T-cell (primary cell): ENCODE measurements at regions not wholly inside any gene's neighbourhood (a gene's known extent, or its start where the extent isn't known, plus 50 kb on each side); places are given as distances from the start of the nearest gene placed in this dataset.

Experiments
- ATAC-seq, 4 experiments: fragments of 200-7000 bp in 3 of 4; fragments of 150-1000 bp in 1 of 4; cut with Tn5 transposase; replicated peaks in 1 of 4; 1 replicate in 3 of 4; 2 replicates in 1 of 4; pipeline ENCODE4 v1.10.0; 2021; ENCODE audit warnings: moderate library complexity in 3 of 4, mild to moderate bottlenecking in 2 of 4, moderate number of reproducible peaks in 1 of 4
- CTCF ChIA-PET, 2 donors: fragments of 300-600 bp; sonication (Branson Sonifier 250); formaldehyde crosslinking; loops; one replicate each; lab custom pipeline; 2022; ENCODE audit warnings: antibody characterized with exemption in 2 of 2; lab: Charles Lee
- POLR2A ChIA-PET, 2 donors: fragments of 300-600 bp; sonication (Branson Sonifier 250); formaldehyde crosslinking; loops; one replicate each; lab custom pipeline; 2022; ENCODE audit warnings: antibody characterized with exemption in 2 of 2; lab: Charles Lee
- DNase-seq, 35 experiments: peaks; one replicate each; pipeline versions ENCODE4 v3.0.0 to v3.0.0-alpha.2; 2013 to 2023
- H3K27ac ChIP-seq: one replicate; pipeline ENCODE4 v1.5.1; 2013; ENCODE audit warnings: low read length
- H3K27me3 ChIP-seq, 2 experiments: replicated peaks in 1 of 2; 1 replicate in 1 of 2; 2 replicates in 1 of 2; pipeline versions ENCODE4 v1.6.1 to v1.7.0; 2013; ENCODE audit warnings: low read length in 1 of 2, mixed read lengths in 1 of 2; ENCODE audit not compliant: control insufficient read depth in 2 of 2, insufficient read depth in 2 of 2; ENCODE audit errors: extremely low read depth in 1 of 2
- H3K36me3 ChIP-seq, 2 donors: 1 replicate in 1 of 2; 2 replicates in 1 of 2; pipeline versions ENCODE4 v1.6.1 to v1.7.0; 2013; ENCODE audit warnings: low read length in 1 of 2; ENCODE audit not compliant: control insufficient read depth in 2 of 2, insufficient read depth in 1 of 2; ENCODE audit errors: extremely low read depth in 1 of 2
- H3K4me1 ChIP-seq, 2 experiments: 1 replicate in 1 of 2; 2 replicates in 1 of 2; pipeline versions ENCODE4 v1.6.1 to v1.7.0; 2013; ENCODE audit warnings: low read length in 2 of 2, mixed read lengths in 1 of 2; ENCODE audit not compliant: insufficient read depth in 2 of 2, control insufficient read depth in 1 of 2; ENCODE audit errors: extremely low read depth in 1 of 2
- H3K4me3 ChIP-seq, 2 donors: 1 replicate in 1 of 2; 2 replicates in 1 of 2; pipeline versions ENCODE4 v1.5.1 to v1.7.0; 2013; ENCODE audit warnings: mild to moderate bottlenecking in 2 of 2, low read length in 1 of 2, moderate library complexity in 1 of 2; ENCODE audit not compliant: control insufficient read depth in 1 of 2; ENCODE audit errors: extremely low read depth in 1 of 2
- H3K9me3 ChIP-seq: 2 replicates; pipeline ENCODE4 v1.7.0; 2013
- H3K27ac Mint-ChIP-seq, 2 donors: one replicate each; pipeline ENCODE4 v1.8.0; 2020 to 2021; ENCODE audit warnings: mild to moderate bottlenecking in 2 of 2, mixed read lengths in 2 of 2
- H3K27me3 Mint-ChIP-seq, 2 donors: one replicate each; pipeline ENCODE4 v1.8.0; 2021 to 2022; ENCODE audit warnings: mixed read lengths in 2 of 2
- H3K36me3 Mint-ChIP-seq: one replicate; pipeline ENCODE4 v1.8.0; 2021; ENCODE audit warnings: mixed read lengths
- H3K4me1 Mint-ChIP-seq, 3 donors: one replicate each; pipeline ENCODE4 v1.8.0; 2020 to 2022; ENCODE audit warnings: mixed read lengths in 3 of 3, mild to moderate bottlenecking in 1 of 3
- H3K4me3 Mint-ChIP-seq, 3 donors: one replicate each; pipeline ENCODE4 v1.8.0; 2020 to 2022; ENCODE audit warnings: mild to moderate bottlenecking in 3 of 3, mixed read lengths in 3 of 3, moderate library complexity in 3 of 3
- H3K9me3 Mint-ChIP-seq, 3 donors: one replicate each; pipeline ENCODE4 v1.8.0; 2020 to 2022; ENCODE audit warnings: mixed read lengths in 3 of 3
- WGBS: methylation state at CpG from one replicate; pipeline ENCODE4 v1.1.5; 2013; ENCODE audit warnings: missing lambda C conversion rate; ENCODE audit not compliant: insufficient coverage; 5-methylcytosine and 5-hydroxymethylcytosine counted together

DNA sequence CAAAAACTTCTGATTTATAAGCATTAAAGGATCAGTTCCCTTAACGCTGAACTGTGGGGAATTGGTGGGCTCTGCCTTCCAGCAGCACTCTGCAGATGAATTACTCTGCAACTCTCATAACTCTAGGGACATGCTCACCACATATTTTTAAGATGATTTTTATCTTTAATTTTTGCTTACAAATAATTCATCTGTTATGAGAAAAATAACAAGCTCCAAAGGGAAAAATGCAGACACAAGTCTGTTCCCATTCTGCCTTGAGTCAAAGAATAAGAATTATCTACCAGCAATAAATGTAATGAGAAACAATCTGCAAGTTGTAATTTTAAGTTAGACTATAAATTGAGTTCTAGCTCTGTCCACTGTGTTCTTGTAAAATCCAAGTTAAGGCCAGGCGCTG, 133.1 kb upstream of the MDM1 start:
- DNase-seq = no peak
- POLR2A ChIA-PET = interaction anchor here in 1 of 2 donors (0.6 to 0.9 kb wide), 2 partner anchors 11 to 185 kb away, joined by 3 to 5 read pairs; no protein-coding TSS in a partner anchor
- Histone ChIP-seq H3K4me1 (peaks cover 0 to 4% of the 10 kb centered on the region in 2 experiments), H3K4me3 (no peak overlapping the region), H3K36me3 (no peaks in the 10 kb centered on the region), H3K9me3 (no peaks in the 10 kb centered on the region), H3K27me3 (no peaks in the 10 kb centered on the region), H3K27ac (no peak overlapping the region)
- no CpG with 5 or more reads among the region's 2 CpGs for WGBS
- Mint-ChIP-seq H3K4me3 (no peak overlapping the region), H3K27ac (no peak overlapping the region), H3K36me3 (no peaks in the 10 kb centered on the region), H3K27me3 (no peaks in the 10 kb centered on the region), H3K9me3 (no peaks in the 10 kb centered on the region), H3K4me1 (peaks cover 11 to 17% (median 14%) of the 10 kb centered on the region in 3 donors)
- CTCF ChIA-PET = interaction anchor here in 1 of 2 donors (0.5 kb wide), 1 partner anchor 371 kb away, joined by 3 read pairs; no protein-coding TSS in a partner anchor
- no peak for ATAC-seq

DNA sequence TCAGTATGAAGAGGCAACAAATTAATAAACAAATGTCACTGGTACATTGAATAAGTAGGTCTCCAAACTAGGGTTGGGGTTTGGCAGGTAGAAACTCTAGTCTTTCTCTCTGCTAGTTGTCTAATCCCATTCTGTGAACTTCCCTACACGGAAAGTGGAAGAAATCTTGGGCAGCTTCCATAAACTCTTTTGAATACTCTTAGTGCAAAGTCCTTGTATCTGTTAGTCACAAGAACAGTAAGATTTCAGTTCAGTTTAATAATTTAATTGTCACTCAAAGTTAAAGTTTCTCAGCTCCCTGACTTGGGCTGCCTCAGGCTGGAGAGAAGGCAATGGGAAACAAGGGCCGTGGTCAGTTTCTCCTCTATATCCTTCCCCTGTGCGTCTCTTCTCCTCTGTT, 135.4 kb upstream of the MDM1 start:
- Histone ChIP-seq H3K4me1 (peaks cover 0 to 4% of the 10 kb centered on the region in 2 experiments), H3K4me3 (no peak overlapping the region), H3K27me3 (no peaks in the 10 kb centered on the region), H3K9me3 (no peaks in the 10 kb centered on the region), H3K27ac (no peak overlapping the region), H3K36me3 (no peaks in the 10 kb centered on the region)
- Mint-ChIP-seq H3K36me3 (no peaks in the 10 kb centered on the region), H3K27me3 (no peaks in the 10 kb centered on the region), H3K4me3 (no peak overlapping the region), H3K4me1 (peaks cover 8 to 20% (median 15%) of the 10 kb centered on the region in 3 donors), H3K27ac (no peak overlapping the region), H3K9me3 (no peaks in the 10 kb centered on the region)
- CTCF ChIA-PET = no interaction called here
- DNase-seq (no peak), ATAC-seq (no peak)
- no CpG with 5 or more reads among the region's 3 CpGs for WGBS
- POLR2A ChIA-PET = no interaction called here

DNA sequence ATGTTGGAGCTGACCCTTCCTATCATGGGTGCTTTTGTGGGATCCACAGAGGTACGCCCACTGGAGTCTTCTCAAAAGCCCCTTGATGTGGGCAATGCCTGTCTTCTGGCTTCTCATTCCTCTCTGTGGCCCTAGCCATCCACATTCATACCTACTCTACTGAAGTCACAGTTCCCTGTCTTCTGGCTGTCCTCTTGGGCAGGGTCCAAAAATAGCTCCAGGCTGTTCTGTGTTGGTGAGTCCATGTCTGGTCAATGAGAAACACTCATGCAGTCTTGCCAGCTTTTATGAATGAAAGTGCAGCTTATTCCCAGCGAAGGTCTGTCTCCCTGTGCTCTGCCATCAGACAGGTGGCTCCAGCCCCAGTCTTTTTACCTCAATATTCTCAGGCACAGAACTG, 135.9 kb upstream of the MDM1 start:
- ATAC-seq (no peak), DNase-seq (no peak)
- POLR2A ChIA-PET = no interaction called here
- H3K36me3 ChIP-seq = no peaks in the 10 kb centered on the region
- 83% methylated on average over 1 of the region's 2 CpGs for WGBS
- no peak overlapping the region for H3K4me3 ChIP-seq
- H3K27me3 Mint-ChIP-seq = no peaks in the 10 kb centered on the region
- H3K9me3 ChIP-seq = no peaks in the 10 kb centered on the region
- no peaks in the 10 kb centered on the region for H3K9me3 Mint-ChIP-seq
- CTCF ChIA-PET = no interaction called here
- no peak overlapping the region for H3K27ac ChIP-seq
- H3K27me3 ChIP-seq = no peaks in the 10 kb centered on the region
- no peak overlapping the region for H3K4me3 Mint-ChIP-seq
- H3K36me3 Mint-ChIP-seq = no peaks in the 10 kb centered on the region
- peaks cover 0 to 3% of the 10 kb centered on the region in 2 experiments for H3K4me1 ChIP-seq
- H3K27ac Mint-ChIP-seq = no peak overlapping the region
- peaks cover 3 to 14% (median 10%) of the 10 kb centered on the region in 3 donors for H3K4me1 Mint-ChIP-seq

DNA sequence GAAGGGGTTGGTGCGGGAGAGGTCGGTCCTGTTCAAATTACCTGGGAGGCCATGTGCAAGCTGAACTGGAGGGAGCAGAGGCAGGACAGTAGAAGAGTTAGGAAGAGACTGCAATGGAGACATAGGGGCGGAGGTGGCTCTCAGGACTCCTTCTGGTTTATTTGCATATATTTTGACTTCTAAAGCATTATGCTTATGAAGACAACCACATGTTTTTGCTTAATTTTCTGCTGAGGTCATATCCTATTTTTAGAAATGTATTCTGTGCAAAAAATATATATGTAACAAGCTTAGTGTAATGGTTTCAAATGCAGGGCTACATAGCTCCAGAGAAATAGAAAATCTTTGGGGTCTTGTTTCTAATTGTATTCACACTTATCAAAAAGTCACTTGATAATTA, 137.0 kb upstream of the MDM1 start:
- Mint-ChIP-seq H3K36me3 (no peaks in the 10 kb centered on the region), H3K4me1 (peaks cover 3 to 12% (median 4%) of the 10 kb centered on the region in 3 donors), H3K9me3 (no peaks in the 10 kb centered on the region), H3K27ac (no peak overlapping the region), H3K4me3 (no peak overlapping the region), H3K27me3 (no peaks in the 10 kb centered on the region)
- Histone ChIP-seq H3K4me1 (no peaks in the 10 kb centered on the region), H3K27ac (no peak overlapping the region), H3K4me3 (no peak overlapping the region), H3K36me3 (no peaks in the 10 kb centered on the region), H3K9me3 (no peaks in the 10 kb centered on the region), H3K27me3 (no peaks in the 10 kb centered on the region)
- WGBS = 100% methylated on average over 2 of the region's 3 CpGs
- ATAC-seq = no peak
- POLR2A ChIA-PET = interaction anchor here in 1 of 2 donors (0.7 kb wide), 1 partner anchor 183 kb away, joined by 4 read pairs; no protein-coding TSS in a partner anchor
- DNase-seq = no peak
- CTCF ChIA-PET = no interaction called here

DNA sequence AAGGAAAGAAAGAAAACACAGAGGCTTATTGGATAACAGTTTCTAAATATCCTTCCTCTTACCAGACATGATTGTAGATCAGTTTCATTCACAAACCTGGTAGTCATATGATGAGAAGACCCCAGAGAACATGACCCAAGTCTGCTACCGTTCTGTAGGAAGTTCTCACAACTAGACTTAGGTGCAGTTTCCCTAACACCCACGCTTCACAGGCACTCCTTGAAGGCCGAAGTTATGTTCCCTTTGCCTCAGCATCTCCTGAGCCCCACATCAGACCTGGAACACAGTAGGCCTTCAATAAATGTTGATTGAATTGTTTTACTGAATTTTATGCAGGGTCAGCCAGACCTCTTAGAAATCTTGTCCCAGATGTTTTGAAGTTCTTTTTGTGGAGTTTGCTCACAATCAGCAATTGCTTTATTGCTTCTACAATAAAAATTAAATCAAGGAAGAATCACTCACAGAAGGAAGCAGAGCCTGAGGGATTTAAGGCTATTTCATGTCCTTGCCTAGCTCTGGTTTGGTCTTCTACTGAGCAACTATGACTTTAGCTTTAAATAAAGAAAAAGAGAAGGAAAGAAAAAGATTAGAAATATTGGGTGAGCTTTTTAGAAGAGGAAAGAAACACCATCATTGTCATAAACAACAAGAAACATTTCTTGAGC, 138.6 kb upstream of the MDM1 start:
- Mint-ChIP-seq H3K27ac (no peak overlapping the region), H3K27me3 (no peaks in the 10 kb centered on the region), H3K36me3 (peaks cover 2% of the 10 kb centered on the region), H3K4me3 (no peak overlapping the region), H3K9me3 (no peaks in the 10 kb centered on the region), H3K4me1 (peaks cover 3 to 12% (median 6%) of the 10 kb centered on the region in 3 donors)
- Histone ChIP-seq H3K4me3 (no peak overlapping the region), H3K27me3 (no peaks in the 10 kb centered on the region), H3K36me3 (no peaks in the 10 kb centered on the region), H3K9me3 (no peaks in the 10 kb centered on the region), H3K4me1 (no peaks in the 10 kb centered on the region), H3K27ac (no peak overlapping the region)
- no CpG with 5 or more reads among the region's 3 CpGs for WGBS
- POLR2A ChIA-PET = no interaction called here
- CTCF ChIA-PET = no interaction called here
- no peak for DNase-seq
- no peak for ATAC-seq

DNA sequence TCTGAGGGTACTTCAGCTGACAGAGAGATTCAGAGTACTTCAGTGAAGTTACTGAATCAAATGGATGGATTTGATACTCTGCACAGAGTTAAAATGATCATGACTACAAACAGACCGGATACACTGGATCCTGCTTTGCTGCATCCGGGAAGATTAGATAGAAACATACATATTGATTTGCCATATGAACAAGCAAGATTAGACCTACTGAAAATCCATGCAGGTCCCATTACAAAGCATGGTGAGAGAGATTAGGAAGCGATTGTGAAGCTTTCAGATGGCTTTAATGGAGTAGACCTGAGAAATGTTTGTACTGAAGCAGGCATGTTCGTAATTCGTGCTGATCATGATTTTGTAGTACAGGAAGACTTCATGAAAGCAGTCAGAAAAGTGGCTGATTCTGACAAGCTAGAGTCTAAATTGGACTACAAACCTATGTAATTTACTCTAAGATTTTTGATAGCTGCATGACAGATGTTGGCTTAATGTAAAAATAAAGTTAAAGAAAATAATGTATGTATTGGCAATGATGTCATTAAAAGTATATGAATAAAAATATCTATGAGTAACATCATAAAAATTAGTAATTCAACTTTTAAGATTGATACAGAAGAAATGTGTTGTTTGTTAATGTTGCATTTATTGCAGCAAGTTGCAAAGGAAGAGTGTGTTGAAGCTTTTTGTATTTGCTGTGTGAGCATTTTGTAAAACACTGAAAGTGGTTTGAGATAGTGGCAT, 136.1 kb upstream of the RAP1B start:
- no peak overlapping the region for H3K4me3 Mint-ChIP-seq
- Histone ChIP-seq H3K36me3 (no peaks in the 10 kb centered on the region), H3K27me3 (no peaks in the 10 kb centered on the region), H3K4me3 (no peak overlapping the region), H3K27ac (no peak overlapping the region), H3K4me1 (no peaks in the 10 kb centered on the region), H3K9me3 (no peaks in the 10 kb centered on the region)
- H3K9me3 Mint-ChIP-seq = no peaks in the 10 kb centered on the region
- POLR2A ChIA-PET = no interaction called here
- H3K27me3 Mint-ChIP-seq = no peaks in the 10 kb centered on the region
- WGBS = no CpG with 5 or more reads among the region's 5 CpGs
- peaks cover 3 to 16% (median 7%) of the 10 kb centered on the region in 3 donors for H3K4me1 Mint-ChIP-seq
- CTCF ChIA-PET = interaction anchor here in 1 of 2 donors (0.6 kb wide), 1 partner anchor 21 kb away, joined by 6 read pairs; no protein-coding TSS in a partner anchor
- DNase-seq (no peak), ATAC-seq (no peak)
- H3K27ac Mint-ChIP-seq = no peak overlapping the region
- H3K36me3 Mint-ChIP-seq = peaks cover 2% of the 10 kb centered on the region
